GM12878 (cell line): ENCODE measurements at regions not wholly inside any gene's neighbourhood (a gene's known extent, or its start where the extent isn't known, plus 50 kb on each side); places are given as distances from the start of the nearest gene placed in this dataset.

Experiments used
- CHD2 ChIP-seq: IDR thresholded peaks from 2 replicates; pipeline ENCODE4 v1.6.1; 2011; ENCODE audit warnings: low read depth, low read length, improper control_type of control experiment, borderline replicate concordance
- POLR2A ChIP-seq: IDR thresholded peaks from 2 replicates; pipeline ENCODE4 v1.6.1; 2011; ENCODE audit warnings: low read depth, mild to moderate bottlenecking, low read length
- SMAD1 ChIP-seq: fragments of 450-650 bp; IDR thresholded peaks from 2 replicates; pipeline ENCODE4 v1.6.1; 2018; ENCODE audit warnings: mild to moderate bottlenecking, low read depth; ENCODE audit not compliant: partially characterized antibody
- TAF1 ChIP-seq: IDR thresholded peaks from 2 replicates; pipeline ENCODE4 v1.6.1; 2011; ENCODE audit warnings: mild to moderate bottlenecking, low read depth, low read length, borderline replicate concordance

GRCh38 chr14:54219261-54220070 lies 177.3 kb upstream of the CDKN3 start:
- TF ChIP-seq TAF1 (no peak), POLR2A (no peak), SMAD1 (no peak), CHD2 (no peak)
